DND-41 (cell line): ENCODE measurements at regions not wholly inside any gene's neighbourhood (a gene's known extent, or its start where the extent isn't known, plus 50 kb on each side); places are given as distances from the start of the nearest gene placed in this dataset.

Source experiments
- ATAC-seq: fragments of 200-7000 bp; cut with Tn5 transposase; 3 replicates; pipeline ENCODE4 v1.9.1; 2021; ENCODE audit warnings: low read depth; ENCODE audit not compliant: insufficient read depth
- DNase-seq: peaks from one replicate; pipeline ENCODE4 v3.0.0-alpha.2; 2020
- H2AFZ ChIP-seq: 2 replicates; pipeline ENCODE4 v1.6.0; 2012; ENCODE audit warnings: low read depth, low read length
- H3K27ac ChIP-seq: 2 replicates; pipeline ENCODE4 v1.5.1; 2012; ENCODE audit warnings: low read length, inconsistent platforms
- H3K27me3 ChIP-seq: fragments of 200-600 bp; sonication (generic); 2 replicates; pipeline ENCODE4 v1.6.0; 2012; ENCODE audit warnings: low read length, mild to moderate bottlenecking, inconsistent platforms; ENCODE audit not compliant: insufficient read depth, poor library complexity
- H3K36me3 ChIP-seq: 2 replicates; pipeline ENCODE4 v1.5.1; 2012; ENCODE audit warnings: low read length, inconsistent platforms; ENCODE audit not compliant: insufficient read depth
- H3K4me1 ChIP-seq: 2 replicates; pipeline ENCODE4 v1.5.1; 2012; ENCODE audit warnings: mild to moderate bottlenecking, low read length; ENCODE audit not compliant: insufficient read depth
- H3K4me2 ChIP-seq: 2 replicates; pipeline ENCODE4 v1.6.0; 2012; ENCODE audit warnings: mild to moderate bottlenecking, moderate library complexity, low read length, inconsistent platforms; ENCODE audit not compliant: insufficient read depth
- H3K4me3 ChIP-seq, 2 experiments: fragments of 200-600 bp in 1 of 2; shearing (Covaris generic) in 1 of 2; 2 replicates each; pipeline ENCODE4 v1.5.1; 2012 to 2016; ENCODE audit warnings: inconsistent platforms in 2 of 2, low read length in 2 of 2, mild to moderate bottlenecking in 2 of 2, low read depth in 1 of 2, moderate library complexity in 1 of 2
- H3K79me2 ChIP-seq: 2 replicates; pipeline ENCODE4 v1.6.0; 2012; ENCODE audit warnings: low read length, inconsistent platforms; ENCODE audit not compliant: insufficient read depth
- H3K9ac ChIP-seq: 2 replicates; pipeline ENCODE4 v1.6.0; 2012; ENCODE audit warnings: low read depth, mild to moderate bottlenecking, inconsistent platforms, low read length, moderate library complexity
- H3K9me3 ChIP-seq: 2 replicates; pipeline ENCODE4 v1.5.1; 2012; ENCODE audit warnings: low read length, moderate library complexity, mild to moderate bottlenecking, inconsistent platforms; ENCODE audit not compliant: insufficient read depth, severe bottlenecking
- H4K20me1 ChIP-seq: 2 replicates; pipeline ENCODE4 v1.6.0; 2012; ENCODE audit warnings: low read length; ENCODE audit not compliant: insufficient read depth
- CTCF ChIP-seq: IDR thresholded peaks from 2 replicates; pipeline ENCODE4 v1.5.1; 2012; ENCODE audit warnings: borderline replicate concordance, low read length, moderate library complexity, mild to moderate bottlenecking; ENCODE audit not compliant: poor library complexity, severe bottlenecking; ENCODE audit errors: extremely low read depth
- EZH2 ChIP-seq: IDR thresholded peaks from 3 replicates; pipeline ENCODE4 v1.6.1; 2012; ENCODE audit warnings: borderline replicate concordance, low read depth, mild to moderate bottlenecking, moderate library complexity, low read length, inconsistent platforms; ENCODE audit not compliant: severe bottlenecking

- Histone ChIP-seq H3K4me2 (no peak overlapping the region), H3K27ac (no peak overlapping the region), H2AFZ (no peak overlapping the region), H3K36me3 (no peaks in the 10 kb centered on the region), H3K79me2 (no peaks in the 10 kb centered on the region), H3K4me3 (no peak overlapping the region), H3K9me3 (no peaks in the 10 kb centered on the region), H3K4me1 (no peaks in the 10 kb centered on the region), H4K20me1 (no peaks in the 10 kb centered on the region), H3K9ac (no peak overlapping the region), H3K27me3 (no peaks in the 10 kb centered on the region)
- ATAC-seq (no peak), DNase-seq (no peak)
- TF ChIP-seq EZH2 (no peak), CTCF (no peak)
Observed at GRCh38 chr16:76756423-76756822, 434.6 kb upstream of the MON1B start.

DNA sequence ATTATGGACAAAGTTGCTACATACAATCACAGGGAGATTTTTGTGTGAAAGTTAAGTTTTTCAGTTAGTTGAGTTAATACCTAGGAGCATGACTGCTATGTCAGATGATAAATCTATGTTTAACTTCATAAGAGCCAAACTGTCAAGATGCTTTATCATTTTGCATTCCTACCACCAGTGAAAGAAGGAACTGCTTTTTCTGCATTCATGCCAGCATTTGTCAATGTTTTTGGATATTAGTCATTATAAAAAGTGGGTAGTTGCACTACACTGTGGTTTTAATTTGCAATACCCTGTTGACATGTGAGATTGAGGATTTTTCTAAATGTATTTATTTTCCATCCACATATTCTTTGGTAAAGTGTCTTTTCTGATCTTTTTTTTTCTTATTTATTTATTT, 434.0 kb upstream of the MON1B start:
- Histone ChIP-seq H4K20me1 (no peaks in the 10 kb centered on the region), H3K27me3 (no peaks in the 10 kb centered on the region), H3K4me1 (no peaks in the 10 kb centered on the region), H3K9me3 (no peaks in the 10 kb centered on the region), H3K4me3 (no peak overlapping the region), H2AFZ (no peak overlapping the region), H3K9ac (no peak overlapping the region), H3K36me3 (no peaks in the 10 kb centered on the region), H3K27ac (no peak overlapping the region), H3K79me2 (no peaks in the 10 kb centered on the region), H3K4me2 (no peak overlapping the region)
- TF ChIP-seq EZH2 (no peak), CTCF (no peak)
- DNase-seq = no peak
- no peak for ATAC-seq

DNA sequence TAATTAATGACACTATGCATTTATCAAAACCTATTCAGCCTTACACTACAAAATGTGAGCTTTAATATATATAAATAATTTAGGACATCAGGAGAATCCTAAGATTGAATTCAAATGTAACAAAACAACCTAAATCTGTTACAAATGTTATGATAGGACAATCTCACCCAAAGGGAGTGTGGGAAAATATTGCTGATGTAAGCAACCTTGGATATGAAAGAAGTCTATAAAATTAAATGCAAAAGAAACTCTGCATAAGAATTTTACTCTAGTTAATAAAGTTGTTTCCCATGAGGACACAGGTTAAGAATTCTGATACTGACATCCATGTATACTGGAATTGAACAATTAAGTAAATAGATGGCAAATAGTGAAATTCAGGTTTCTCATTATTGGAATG, 424.5 kb upstream of the MON1B start:
- Histone ChIP-seq H3K9me3 (no peaks in the 10 kb centered on the region), H3K36me3 (no peaks in the 10 kb centered on the region), H3K4me1 (no peaks in the 10 kb centered on the region), H3K4me2 (no peak overlapping the region), H3K9ac (no peak overlapping the region), H3K4me3 (no peak overlapping the region), H2AFZ (no peak overlapping the region), H4K20me1 (no peaks in the 10 kb centered on the region), H3K27me3 (no peaks in the 10 kb centered on the region), H3K79me2 (no peaks in the 10 kb centered on the region), H3K27ac (no peak overlapping the region)
- DNase-seq = no peak
- TF ChIP-seq EZH2 (no peak), CTCF (no peak)
- ATAC-seq = no peak

- no peaks in the 10 kb centered on the region for H3K27me3 ChIP-seq
- H3K4me3 ChIP-seq = no peak overlapping the region
- H3K36me3 ChIP-seq = no peaks in the 10 kb centered on the region
- ATAC-seq = no peak
- no peaks in the 10 kb centered on the region for H3K79me2 ChIP-seq
- H4K20me1 ChIP-seq = no peaks in the 10 kb centered on the region
- no peak overlapping the region for H3K27ac ChIP-seq
- no peak for DNase-seq
- no peak overlapping the region for H3K4me2 ChIP-seq
- no peak overlapping the region for H3K9ac ChIP-seq
- H3K4me1 ChIP-seq = no peaks in the 10 kb centered on the region
- H3K9me3 ChIP-seq = no peaks in the 10 kb centered on the region
- no peak overlapping the region for H2AFZ ChIP-seq
- no peak for TF ChIP-seq CTCF
- no peak for TF ChIP-seq EZH2
Observed at GRCh38 chr16:76768316-76768715, 422.7 kb upstream of the MON1B start.
